Erythroblast (primary cell): ENCODE measurements at regions not wholly inside any gene's neighbourhood (a gene's known extent, or its start where the extent isn't known, plus 50 kb on each side); places are given as distances from the start of the nearest gene placed in this dataset.

ENCODE experiments used
- DNase-seq, 2 experiments: peaks; one replicate each; lab custom pipeline; 2025; lab: John Stamatoyannopoulos, UW
- GATA1 ChIP-seq: IDR thresholded peaks from 2 replicates; pipeline ENCODE4 v1.6.1; 2011; ENCODE audit warnings: low read depth, mild to moderate bottlenecking, control low read depth, low read length, moderate library complexity
- POLR2A ChIP-seq: IDR thresholded peaks from 2 replicates; pipeline ENCODE4 v1.6.1; 2011; ENCODE audit warnings: mild to moderate bottlenecking, low read length

GRCh38 chr3:31135546-31135945 is 241.1 kb upstream of the GADL1 start:
- no peak for DNase-seq
- TF ChIP-seq POLR2A: no peak
- TF ChIP-seq GATA1: no peak

GRCh38 chr3:31137718-31138465 is 243.4 kb upstream of the GADL1 start:
- DNase-seq: no peak

GRCh38 chr3:31140470-31140869 is 246.0 kb upstream of the GADL1 start:
- no peak for DNase-seq
- TF ChIP-seq POLR2A: no peak
- TF ChIP-seq GATA1: no peak

More at GRCh38 chr3:31137718-31138465, 243.4 kb upstream of the GADL1 start:
- TF ChIP-seq POLR2A: no peak
- TF ChIP-seq GATA1: no peak

GRCh38 chr3:31142139-31142538 is 247.7 kb upstream of the GADL1 start:
- DNase-seq: no peak
- no peak for TF ChIP-seq POLR2A
- no peak for TF ChIP-seq GATA1

GRCh38 chr3:31142543-31142942 is 248.1 kb upstream of the GADL1 start:
- no peak for DNase-seq
- TF ChIP-seq POLR2A (no peak), GATA1 (no peak)

GRCh38 chr3:31145062-31145461 is 250.6 kb upstream of the GADL1 start:
- no peak for TF ChIP-seq GATA1
- no peak for TF ChIP-seq POLR2A

GRCh38 chr3:31147550-31147949 is 253.1 kb upstream of the GADL1 start:
- TF ChIP-seq POLR2A: no peak
- TF ChIP-seq GATA1: no peak
- DNase-seq: no peak

More at GRCh38 chr3:31145062-31145461, 250.6 kb upstream of the GADL1 start:
- DNase-seq: no peak

GRCh38 chr3:31157047-31157694 is 262.7 kb upstream of the GADL1 start:
- DNase-seq: no peak
- TF ChIP-seq POLR2A: no peak
- no peak for TF ChIP-seq GATA1

- TF ChIP-seq POLR2A (no peak), GATA1 (no peak)
- DNase-seq: no peak
These were observed 263.6 kb upstream of the GADL1 start for GRCh38 chr3:31157893-31158620.

GRCh38 chr3:31159331-31160039 is 265.0 kb upstream of the GADL1 start:
- TF ChIP-seq GATA1: no peak
- no peak for TF ChIP-seq POLR2A
- no peak for DNase-seq

GRCh38 chr3:31161889-31162288 is 267.4 kb upstream of the GADL1 start:
- no peak for TF ChIP-seq GATA1
- TF ChIP-seq POLR2A: no peak
- DNase-seq: no peak

- DNase-seq: no peak
- TF ChIP-seq POLR2A: no peak
- TF ChIP-seq GATA1: no peak
These were observed 269.9 kb upstream of the GADL1 start for GRCh38 chr3:31164381-31164780.

- no peak for TF ChIP-seq GATA1
- no peak for TF ChIP-seq POLR2A
- no peak for DNase-seq
These were observed 271.0 kb upstream of the GADL1 start for GRCh38 chr3:31165399-31165860.
